ENCODE measurements at regions not wholly inside any gene's neighbourhood (a gene's known extent, or its start where the extent isn't known, plus 50 kb on each side); places are given as distances from the start of the nearest gene placed in this dataset.

GRCh38 chr5:165108809-165109208 lies 1603.4 kb downstream of the MAT2B start (continued):
- no peak for TF ChIP-seq ZNF8 (CRISPR knock-in tag; IDR thresholded peaks at IDR 0.05)
- no peak for TF ChIP-seq OSR1 (CRISPR knock-in tag; IDR thresholded peaks at IDR 0.05)
- no peak for TF ChIP-seq ISL1 (CRISPR knock-in tag; IDR thresholded peaks at IDR 0.05)

GRCh38 chr5:165119175-165119574 lies 1613.8 kb downstream of the MAT2B start:
- TF ChIP-seq RARB (CRISPR knock-in tag; IDR thresholded peaks at IDR 0.05), result no peak
- no peak for TF ChIP-seq ISL1 (CRISPR knock-in tag; IDR thresholded peaks at IDR 0.05)
- TF ChIP-seq CSDC2 (CRISPR knock-in tag; IDR thresholded peaks at IDR 0.05), result no peak
- no peak for TF ChIP-seq TSHZ2 (CRISPR knock-in tag; IDR thresholded peaks at IDR 0.05)
- TF ChIP-seq ZFP3 (CRISPR knock-in tag; IDR thresholded peaks at IDR 0.05), result no peak
- TF ChIP-seq ESRRG (CRISPR knock-in tag; IDR thresholded peaks at IDR 0.05), result no peak
- TF ChIP-seq CSRNP3 (CRISPR knock-in tag; IDR thresholded peaks at IDR 0.05), result no peak
- TF ChIP-seq GLIS3 (CRISPR knock-in tag; IDR thresholded peaks at IDR 0.05), result no peak
- TF ChIP-seq BACH2 (CRISPR knock-in tag; IDR thresholded peaks at IDR 0.05; ENCODE audit: borderline replicate concordance), result no peak
- no peak for TF ChIP-seq ZNF8 (CRISPR knock-in tag; IDR thresholded peaks at IDR 0.05)
- no peak for TF ChIP-seq PPARA (CRISPR knock-in tag; IDR thresholded peaks at IDR 0.05; ENCODE audit: borderline replicate concordance)
- TF ChIP-seq ZNF565 (CRISPR knock-in tag; conservative IDR thresholded peaks at IDR 0.05; ENCODE audit: low read depth), result no peak
- no peak for TF ChIP-seq TOX (CRISPR knock-in tag; IDR thresholded peaks at IDR 0.05; ENCODE audit: borderline replicate concordance)
- TF ChIP-seq CREB5 (CRISPR knock-in tag; IDR thresholded peaks at IDR 0.05; ENCODE audit: low read depth), result no peak
- TF ChIP-seq SNAI2 (CRISPR knock-in tag; IDR thresholded peaks at IDR 0.05), result no peak
- no peak for TF ChIP-seq ARNTL (CRISPR knock-in tag; IDR thresholded peaks at IDR 0.05; ENCODE audit: borderline replicate concordance, low read depth)
- no peak for ATAC-seq

- TF ChIP-seq BACH2 (CRISPR knock-in tag; IDR thresholded peaks at IDR 0.05; ENCODE audit: borderline replicate concordance) (no peak), CSRNP3 (CRISPR knock-in tag; IDR thresholded peaks at IDR 0.05) (no peak), OSR1 (CRISPR knock-in tag; IDR thresholded peaks at IDR 0.05) (no peak), TCF4 (CRISPR knock-in tag; IDR thresholded peaks at IDR 0.05; ENCODE audit: borderline replicate concordance) (no peak), ESRRG (CRISPR knock-in tag; IDR thresholded peaks at IDR 0.05) (no peak), ZFP30 (CRISPR knock-in tag; IDR thresholded peaks at IDR 0.05) (no peak), SNAI2 (CRISPR knock-in tag; IDR thresholded peaks at IDR 0.05) (no peak), ZFP3 (CRISPR knock-in tag; IDR thresholded peaks at IDR 0.05) (no peak), ARNTL (CRISPR knock-in tag; IDR thresholded peaks at IDR 0.05; ENCODE audit: borderline replicate concordance, low read depth) (no peak), ZC3H10 (CRISPR knock-in tag; IDR thresholded peaks at IDR 0.05) (no peak), ISL1 (CRISPR knock-in tag; IDR thresholded peaks at IDR 0.05) (no peak), POU6F1 (CRISPR knock-in tag; IDR thresholded peaks at IDR 0.05; ENCODE audit: borderline replicate concordance, low read depth) (no peak), RARB (CRISPR knock-in tag; IDR thresholded peaks at IDR 0.05) (no peak), ZNF565 (CRISPR knock-in tag; conservative IDR thresholded peaks at IDR 0.05; ENCODE audit: low read depth) (no peak), TOX (CRISPR knock-in tag; IDR thresholded peaks at IDR 0.05; ENCODE audit: borderline replicate concordance) (no peak), ZNF70 (CRISPR knock-in tag; IDR thresholded peaks at IDR 0.05) (no peak), ZNF8 (CRISPR knock-in tag; IDR thresholded peaks at IDR 0.05) (no peak)
- ATAC-seq, result no peak
Measured at GRCh38 chr5:165126598-165126997, 1621.2 kb downstream of the MAT2B start.

All from SK-N-SH treated with all-trans-retinoic acid at 6 μM for 48 hours (cell line).